Fibroblast of lung (primary cell): ENCODE measurements at regions not wholly inside any gene's neighbourhood (a gene's known extent, or its start where the extent isn't known, plus 50 kb on each side); places are given as distances from the start of the nearest gene placed in this dataset.

Experiments used
- DNase-seq, 2 donors: peaks; one replicate each; pipeline versions ENCODE4 v3.0.0 to v3.0.0-alpha.2; 2010; ENCODE audit warnings: low read depth in 2 of 2
- H2AFZ ChIP-seq: 2 replicates; pipeline ENCODE4 v1.5.1; 2012; ENCODE audit warnings: low read length, control low read depth, inconsistent platforms
- H3K27ac ChIP-seq: 2 replicates; pipeline ENCODE4 v1.5.1; 2011; ENCODE audit warnings: low read length, control low read depth; ENCODE audit not compliant: insufficient read depth
- H3K27me3 ChIP-seq: 2 replicates; pipeline ENCODE4 v1.5.1; 2011; ENCODE audit warnings: mild to moderate bottlenecking, low read length; ENCODE audit not compliant: control insufficient read depth, insufficient read depth
- H3K36me3 ChIP-seq: 2 replicates; pipeline ENCODE4 v1.5.1; 2011; ENCODE audit warnings: low read length; ENCODE audit not compliant: control insufficient read depth, insufficient read depth
- H3K4me1 ChIP-seq: 2 replicates; pipeline ENCODE4 v1.5.1; 2011; ENCODE audit warnings: low read length; ENCODE audit not compliant: control insufficient read depth, insufficient read depth; ENCODE audit errors: extremely low read depth
- H3K4me2 ChIP-seq: 2 replicates; pipeline ENCODE4 v1.5.1; 2011; ENCODE audit warnings: low read length, control low read depth; ENCODE audit not compliant: insufficient read depth; ENCODE audit errors: extremely low read depth
- H3K4me3 ChIP-seq, 4 experiments: fragments of 200-600 bp in 1 of 4; sonication (generic) in 1 of 4; replicated peaks in 1 of 4; 2 replicates each; pipeline ENCODE4 v1.5.1; 2011 to 2016; ENCODE audit warnings: low read length in 4 of 4, low read depth in 3 of 4, mild to moderate bottlenecking in 3 of 4, control low read depth in 2 of 4, inconsistent platforms in 1 of 4, mixed read lengths in 1 of 4; ENCODE audit not compliant: insufficient read depth in 1 of 4; ENCODE audit errors: control extremely low read depth in 1 of 4
- H3K79me2 ChIP-seq: 2 replicates; pipeline ENCODE4 v1.5.1; 2012; ENCODE audit warnings: mild to moderate bottlenecking, low read length, inconsistent platforms; ENCODE audit not compliant: control insufficient read depth, insufficient read depth
- H3K9ac ChIP-seq: 2 replicates; pipeline ENCODE4 v1.5.1; 2011; ENCODE audit warnings: mild to moderate bottlenecking, low read length, control low read depth; ENCODE audit not compliant: insufficient read depth
- H3K9me3 ChIP-seq: 2 replicates; pipeline ENCODE4 v1.5.1; 2012; ENCODE audit warnings: low read depth, low read length; ENCODE audit not compliant: control insufficient read depth, insufficient read depth
- H4K20me1 ChIP-seq: 2 replicates; pipeline ENCODE4 v1.5.1; 2011; ENCODE audit warnings: low read length; ENCODE audit not compliant: control insufficient read depth, insufficient read depth; ENCODE audit errors: extremely low read depth
- CTCF ChIP-seq, 2 donors: IDR thresholded peaks in 1 of 2; conservative IDR thresholded peaks in 1 of 2; 1 replicate in 1 of 2; 2 replicates in 1 of 2; pipeline ENCODE4 v1.5.1; 2011 to 2012; ENCODE audit warnings: low read length in 2 of 2, control low read depth in 1 of 2, inconsistent platforms in 1 of 2, low read depth in 1 of 2, mild to moderate bottlenecking in 1 of 2
- EZH2 ChIP-seq: IDR thresholded peaks from 2 replicates; pipeline ENCODE4 v1.5.1; 2012; ENCODE audit warnings: low read length, control low read depth, mild to moderate bottlenecking; ENCODE audit errors: missing control alignments

GRCh38 chr3:18019161-18019495 is 276.7 kb upstream of the TBC1D5 start:
- TF ChIP-seq CTCF (conservative IDR thresholded peaks at IDR 0.05 in 1 of 2, IDR thresholded peaks at IDR 0.05 in 1 of 2; ENCODE audit: low read depth in 1 of 2, low read length in 2 of 2) (no peak), EZH2 (no peak)
- Histone ChIP-seq H3K36me3 (no peaks in the 10 kb centered on the region), H3K4me3 (no peak overlapping the region), H2AFZ (no peak overlapping the region), H3K4me2 (no peak overlapping the region), H3K9me3 (no peaks in the 10 kb centered on the region), H4K20me1 (no peaks in the 10 kb centered on the region), H3K4me1 (no peaks in the 10 kb centered on the region), H3K27ac (no peak overlapping the region), H3K27me3 (no peaks in the 10 kb centered on the region), H3K9ac (no peak overlapping the region), H3K79me2 (no peaks in the 10 kb centered on the region)
- no peak for DNase-seq

GRCh38 chr3:18018491-18019160 is 276.2 kb upstream of the TBC1D5 start:
- no peak for TF ChIP-seq EZH2
- no peak for TF ChIP-seq CTCF (conservative IDR thresholded peaks at IDR 0.05 in 1 of 2, IDR thresholded peaks at IDR 0.05 in 1 of 2; ENCODE audit: low read depth in 1 of 2, low read length in 2 of 2)
- Histone ChIP-seq H2AFZ (no peak overlapping the region), H3K4me1 (no peaks in the 10 kb centered on the region), H4K20me1 (no peaks in the 10 kb centered on the region), H3K4me2 (no peak overlapping the region), H3K9ac (no peak overlapping the region), H3K36me3 (no peaks in the 10 kb centered on the region), H3K79me2 (no peaks in the 10 kb centered on the region), H3K9me3 (no peaks in the 10 kb centered on the region), H3K27ac (no peak overlapping the region), H3K4me3 (no peak overlapping the region), H3K27me3 (no peaks in the 10 kb centered on the region)
- DNase-seq: peak in 1 of 2 donors; percentile 26

- no peak for TF ChIP-seq EZH2
- no peak for TF ChIP-seq CTCF (conservative IDR thresholded peaks at IDR 0.05 in 1 of 2, IDR thresholded peaks at IDR 0.05 in 1 of 2; ENCODE audit: low read depth in 1 of 2, low read length in 2 of 2)
- DNase-seq: no peak
- H2AFZ ChIP-seq: no peak overlapping the region
Observed at GRCh38 chr3:18016366-18016765, 273.9 kb upstream of the TBC1D5 start.

More at GRCh38 chr3:18016366-18016765, 273.9 kb upstream of the TBC1D5 start:
- Histone ChIP-seq H3K9me3 (no peaks in the 10 kb centered on the region), H3K4me1 (no peaks in the 10 kb centered on the region), H3K9ac (no peak overlapping the region), H3K4me2 (no peak overlapping the region), H3K36me3 (no peaks in the 10 kb centered on the region), H3K79me2 (no peaks in the 10 kb centered on the region), H3K4me3 (no peak overlapping the region), H3K27me3 (no peaks in the 10 kb centered on the region), H3K27ac (no peak overlapping the region), H4K20me1 (no peaks in the 10 kb centered on the region)
